Natural killer cell (primary cell): ENCODE measurements at regions not wholly inside any gene's neighbourhood (a gene's known extent, or its start where the extent isn't known, plus 50 kb on each side); places are given as distances from the start of the nearest gene placed in this dataset.
"Not testable (repeated sequence)": the region's sequence is repeated elsewhere in the genome, so short reads cannot be mapped to it uniquely, and the experiment has no call there.

Experiments
- ATAC-seq, 3 donors: fragments of 150-1000 bp in 2 of 3; fragments of 200-7000 bp in 1 of 3; cut with Tn5 transposase; 1 replicate in 1 of 3; 2 replicates in 2 of 3; pipeline ENCODE4 v1.10.0; 2021; ENCODE audit warnings: mild to moderate bottlenecking in 2 of 3, moderate library complexity in 2 of 3
- DNase-seq, 2 donors: peaks; one replicate each; pipeline versions ENCODE4 v3.0.0 to v3.0.0-alpha.2; 2013 to 2021; ENCODE audit warnings: mixed read lengths in 1 of 2
- H3K27ac ChIP-seq: one replicate; pipeline ENCODE4 v1.5.1; 2013; ENCODE audit warnings: mild to moderate bottlenecking, low read length
- H3K27me3 ChIP-seq: one replicate; pipeline ENCODE4 v1.6.1; 2013; ENCODE audit warnings: low read length; ENCODE audit not compliant: control insufficient read depth, insufficient read depth
- H3K36me3 ChIP-seq: one replicate; pipeline ENCODE4 v1.6.1; 2013; ENCODE audit warnings: low read length; ENCODE audit not compliant: control insufficient read depth, insufficient read depth
- H3K4me1 ChIP-seq: one replicate; pipeline ENCODE4 v1.6.1; 2013; ENCODE audit warnings: low read length; ENCODE audit not compliant: control insufficient read depth, insufficient read depth
- H3K4me3 ChIP-seq: one replicate; pipeline ENCODE4 v1.5.1; 2013; ENCODE audit warnings: low read length
- H3K9me3 ChIP-seq: one replicate; pipeline ENCODE4 v1.6.1; 2013; ENCODE audit warnings: low read length; ENCODE audit not compliant: control insufficient read depth, insufficient read depth
- H3K27ac Mint-ChIP-seq, 2 donors: one replicate each; pipeline ENCODE4 v1.8.0; 2022; ENCODE audit warnings: mild to moderate bottlenecking in 2 of 2, mixed read lengths in 2 of 2, moderate library complexity in 1 of 2
- H3K27me3 Mint-ChIP-seq, 2 donors: one replicate each; pipeline ENCODE4 v1.8.0; 2022; ENCODE audit warnings: low read depth in 2 of 2, mixed read lengths in 2 of 2
- H3K36me3 Mint-ChIP-seq: one replicate; pipeline ENCODE4 v1.8.0; 2022; ENCODE audit warnings: mixed read lengths
- H3K4me1 Mint-ChIP-seq, 2 donors: one replicate each; pipeline ENCODE4 v1.8.0; 2022; ENCODE audit warnings: mixed read lengths in 2 of 2
- H3K4me3 Mint-ChIP-seq: one replicate; pipeline ENCODE4 v1.8.0; 2022; ENCODE audit warnings: mild to moderate bottlenecking, moderate library complexity, mixed read lengths
- H3K9me3 Mint-ChIP-seq, 2 donors: one replicate each; pipeline ENCODE4 v1.8.0; 2022; ENCODE audit warnings: mixed read lengths in 2 of 2
- CTCF ChIP-seq: fragments of 200-600 bp; IDR thresholded peaks from one replicate; pipeline ENCODE4 v1.8.0; 2022; ENCODE audit warnings: antibody characterized with exemption
- WGBS: methylation state at CpG from one replicate; pipeline ENCODE4 v1.1.7; 2013; ENCODE audit warnings: missing lambda C conversion rate; ENCODE audit not compliant: insufficient coverage; 5-methylcytosine and 5-hydroxymethylcytosine counted together
- intact Hi-C: fragments of 100-400 bp; cut with micrococcal nuclease; formaldehyde crosslinking; loops from one replicate; pipeline ENCODE4 v1.14.2; 2022

GRCh38 chr1:208731981-208732821 is 488.0 kb upstream of the PLXNA2 start:
- no peaks in the 10 kb centered on the region for H3K36me3 Mint-ChIP-seq
- Histone ChIP-seq H3K9me3 (no peaks in the 10 kb centered on the region), H3K27me3 (no peaks in the 10 kb centered on the region), H3K27ac (no peak overlapping the region), H3K36me3 (no peaks in the 10 kb centered on the region), H3K4me3 (no peak overlapping the region), H3K4me1 (no peaks in the 10 kb centered on the region)
- no peaks in the 10 kb centered on the region for H3K9me3 Mint-ChIP-seq
- no peaks in the 10 kb centered on the region for H3K27me3 Mint-ChIP-seq
- H3K4me1 Mint-ChIP-seq: peaks cover 7 to 12% of the 10 kb centered on the region in 2 donors
- WGBS: 0% methylated on average over 4 of the region's 4 CpGs
- peak overlapping the region; percentile 26 for H3K4me3 Mint-ChIP-seq
- ATAC-seq: peak in 2 of 3 donors; percentile 7 to 58
- peak in 1 of 2 donors; percentile 2 for DNase-seq
- no peak overlapping the region for H3K27ac Mint-ChIP-seq
- intact Hi-C loops: no loop called here
- no peak for TF ChIP-seq CTCF

- H3K4me3 Mint-ChIP-seq: no peak overlapping the region
- DNase-seq (no peak), ATAC-seq (no peak)
- H3K4me1 Mint-ChIP-seq: peaks cover 6 to 12% of the 10 kb centered on the region in 2 donors
- no peak overlapping the region for H3K4me3 ChIP-seq
- no peaks in the 10 kb centered on the region for H3K27me3 ChIP-seq
- intact Hi-C loops: no loop called here
- H3K4me1 ChIP-seq: no peaks in the 10 kb centered on the region
- no peaks in the 10 kb centered on the region for H3K9me3 ChIP-seq
- no peak overlapping the region for H3K27ac Mint-ChIP-seq
- H3K36me3 ChIP-seq: no peaks in the 10 kb centered on the region
- no peak for TF ChIP-seq CTCF
- 85% methylated on average over 2 of the region's 4 CpGs for WGBS
- H3K36me3 Mint-ChIP-seq: no peaks in the 10 kb centered on the region
- peaks cover 4% of the 10 kb centered on the region in 2 donors for H3K9me3 Mint-ChIP-seq
- H3K27ac ChIP-seq: no peak overlapping the region
- H3K27me3 Mint-ChIP-seq: no peaks in the 10 kb centered on the region
Measured at GRCh38 chr1:208737161-208737560, 493.0 kb upstream of the PLXNA2 start.

DNA sequence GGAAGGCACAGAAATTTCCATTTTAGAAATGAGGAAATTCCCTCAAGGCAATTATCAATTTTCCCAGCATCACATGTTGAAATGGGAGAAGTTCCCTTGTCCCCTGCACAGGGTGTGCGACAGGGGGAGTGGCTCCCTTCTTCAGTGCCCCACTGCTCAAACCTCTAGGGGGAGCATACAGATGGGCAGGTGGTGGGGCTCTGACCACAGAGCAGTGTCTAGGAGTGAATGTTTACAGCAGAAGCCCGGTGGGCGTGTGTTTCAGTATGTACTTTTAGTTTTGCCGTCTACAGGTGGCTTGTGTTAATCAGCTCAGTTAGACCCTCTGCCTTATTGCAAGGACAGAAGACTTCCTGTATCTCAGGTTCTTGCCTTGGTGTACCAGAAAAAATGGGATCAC is 493.7 kb upstream of the PLXNA2 start:
- no peaks in the 10 kb centered on the region for H3K27me3 Mint-ChIP-seq
- DNase-seq: no peak

GRCh38 chr1:208739636-208740035 is 495.5 kb upstream of the PLXNA2 start:
- H3K27ac Mint-ChIP-seq, H3K27ac ChIP-seq, H3K4me1 Mint-ChIP-seq, intact Hi-C loops, H3K36me3 ChIP-seq, DNase-seq, H3K9me3 ChIP-seq, H3K4me1 ChIP-seq, ATAC-seq, H3K4me3 ChIP-seq, H3K27me3 Mint-ChIP-seq, H3K36me3 Mint-ChIP-seq, H3K9me3 Mint-ChIP-seq, H3K27me3 ChIP-seq, H3K4me3 Mint-ChIP-seq: not testable (repeated sequence)
- WGBS: 96% methylated on average over 20 of the region's 20 CpGs

More for the DNA sequence above, 493.7 kb upstream of the PLXNA2 start:
- Histone ChIP-seq H3K4me3 (no peak overlapping the region), H3K4me1 (no peaks in the 10 kb centered on the region), H3K27ac (no peak overlapping the region), H3K9me3 (no peaks in the 10 kb centered on the region), H3K27me3 (no peaks in the 10 kb centered on the region), H3K36me3 (no peaks in the 10 kb centered on the region)
- ATAC-seq: no peak
- WGBS: 68% methylated on average over 4 of the region's 4 CpGs
- TF ChIP-seq CTCF: no peak
- no peak overlapping the region for H3K4me3 Mint-ChIP-seq
- peaks cover 4% of the 10 kb centered on the region in 2 donors for H3K9me3 Mint-ChIP-seq
- H3K4me1 Mint-ChIP-seq: peaks cover 0 to 5% of the 10 kb centered on the region in 2 donors
- H3K36me3 Mint-ChIP-seq: no peaks in the 10 kb centered on the region
- intact Hi-C loops: no loop called here
- H3K27ac Mint-ChIP-seq: no peak overlapping the region
